ENCODE measurements at regions not wholly inside any gene's neighbourhood (a gene's known extent, or its start where the extent isn't known, plus 50 kb on each side); places are given as distances from the start of the nearest gene placed in this dataset.

- Histone ChIP-seq H3K27me3 (no peaks in the 10 kb centered on the region), H3K4me3 (no peak overlapping the region), H3K36me3 (replicated peaks in 1 of 2) (no peaks in the 10 kb centered on the region), H3K9me3 (replicated peaks in 1 of 3) (no peaks in the 10 kb centered on the region), H3K27ac (no peak overlapping the region), H3K4me1 (replicated peaks in 1 of 2) (no peaks in the 10 kb centered on the region)
- intact Hi-C loops (cut with DNase I), result no loop called here
- TF ChIP-seq CTCF (IDR thresholded peaks at IDR 0.05), result no peak
- TF ChIP-seq POLR2A (IDR thresholded peaks at IDR 0.05), result no peak
- WGBS, 4 donors, result 85 to 92% (median 90%) methylated on average over 22 to 24 of the region's 24 CpGs
- peak in 2 of 7 donors; percentile 4 to 35 for DNase-seq
Measured at GRCh38 chr2:242027676-242028450, 158.3 kb downstream of the RTP5 start.

- intact Hi-C loops (cut with DNase I), result no loop called here
- no peak overlapping the region for H3K4me3 ChIP-seq
- WGBS, 4 donors, result 84 to 88% (median 87%) methylated on average over 21 of the region's 21 CpGs
- no peak overlapping the region for H3K27ac ChIP-seq
- no peaks in the 10 kb centered on the region for H3K4me1 ChIP-seq (replicated peaks in 1 of 2)
- TF ChIP-seq POLR2A (IDR thresholded peaks at IDR 0.05), result no peak
- no peak for TF ChIP-seq CTCF (IDR thresholded peaks at IDR 0.05)
- no peaks in the 10 kb centered on the region for H3K27me3 ChIP-seq
- DNase-seq, result peak in 3 of 7 donors; percentile 9 to 23 (median 12)
- no peaks in the 10 kb centered on the region for H3K9me3 ChIP-seq (replicated peaks in 1 of 3)
- no peaks in the 10 kb centered on the region for H3K36me3 ChIP-seq (replicated peaks in 1 of 2)
Measured at GRCh38 chr2:242029422-242030225, 160.1 kb downstream of the RTP5 start.

GRCh38 chr2:242030226-242030575 is 160.7 kb downstream of the RTP5 start:
- H3K36me3 ChIP-seq (replicated peaks in 1 of 2), result no peaks in the 10 kb centered on the region
- peak in 3 of 7 donors; percentile 5 to 40 (median 8) for DNase-seq
- intact Hi-C loops (cut with DNase I), result no loop called here
- no peak for TF ChIP-seq CTCF (IDR thresholded peaks at IDR 0.05)
- TF ChIP-seq POLR2A (IDR thresholded peaks at IDR 0.05), result no peak
- no peaks in the 10 kb centered on the region for H3K9me3 ChIP-seq (replicated peaks in 1 of 3)
- H3K4me1 ChIP-seq (replicated peaks in 1 of 2), result no peaks in the 10 kb centered on the region
- WGBS, 4 donors, result 85 to 91% (median 88%) methylated on average over 9 of the region's 9 CpGs
- H3K4me3 ChIP-seq, result no peak overlapping the region
- no peaks in the 10 kb centered on the region for H3K27me3 ChIP-seq
- no peak overlapping the region for H3K27ac ChIP-seq

- WGBS, 4 donors, result 77 to 88% (median 83%) methylated on average over 7 to 12 of the region's 12 CpGs
- TF ChIP-seq POLR2A (IDR thresholded peaks at IDR 0.05) (no peak), CTCF (IDR thresholded peaks at IDR 0.05) (no peak)
- Histone ChIP-seq H3K36me3 (replicated peaks in 1 of 2) (no peaks in the 10 kb centered on the region), H3K27ac (no peak overlapping the region), H3K4me3 (no peak overlapping the region), H3K9me3 (replicated peaks in 1 of 3) (no peaks in the 10 kb centered on the region), H3K4me1 (replicated peaks in 1 of 2) (peaks cover 0 to 6% of the 10 kb centered on the region in 2 donors), H3K27me3 (no peaks in the 10 kb centered on the region)
- peak in 4 of 7 donors; percentile 4 to 34 (median 8) for DNase-seq
- intact Hi-C loops (cut with DNase I), result no loop called here
Measured at GRCh38 chr2:242030858-242031257, 161.3 kb downstream of the RTP5 start.

Measured in adrenal gland (tissue), 9 donors.